HepG2 (cell line): ENCODE measurements at regions not wholly inside any gene's neighbourhood (a gene's known extent, or its start where the extent isn't known, plus 50 kb on each side); places are given as distances from the start of the nearest gene placed in this dataset.

Source experiments
- ATAC-seq: fragments of 200-7000 bp; cut with Tn5 transposase; 3 replicates; pipeline ENCODE4 v1.9.1; 2020; ENCODE audit warnings: mild to moderate bottlenecking, moderate library complexity
- BruUV-seq: library from RNA; stranded (reverse); fragments of 400-500 nt; replicated peaks from 2 replicates; lab custom pipeline; 2021; lab: Mats Ljungman, UMichigan
- CTCF ChIA-PET: fragments of 300-600 bp; formaldehyde crosslinking; extraction: SDS; loops from one replicate; lab custom pipeline; 2021; ENCODE audit warnings: low total read pairs, inconsistent platforms, low intra/inter-chr PET ratio; lab: Yijun Ruan, JAX
- POLR2A ChIA-PET: fragments of 350-600 bp; sonication (Branson Sonifier 250); formaldehyde crosslinking; loops from one replicate; lab custom pipeline; 2020; ENCODE audit warnings: antibody characterized with exemption, inconsistent platforms; lab: Yijun Ruan, JAX
- DNase-seq: peaks from one replicate; pipeline ENCODE4 v3.0.0-alpha.2; 2015; ENCODE audit warnings: low spot score
- FAIRE-seq: peaks from 3 replicates; lab custom pipeline; 2011; peaks lifted over from hg19 to GRCh38; lab: Jason Lieb, UNC
- H2AFZ ChIP-seq: one replicate; pipeline ENCODE4 v1.6.1; 2011; ENCODE audit warnings: low read length, inconsistent platforms
- H3K27ac ChIP-seq: fragments of 300-600 bp; 3 replicates; pipeline ENCODE4 v1.8.0; 2011; ENCODE audit warnings: mixed run types, mild to moderate bottlenecking, mixed read lengths, low read length, inconsistent platforms; ENCODE audit not compliant: insufficient read depth; ENCODE audit errors: extremely low read length
- H3K27me3 ChIP-seq, 2 experiments: fragments of 200-600 bp in 1 of 2; 2 replicates in 1 of 2; 3 replicates in 1 of 2; pipeline versions ENCODE4 v1.6.0 to v1.8.0; 2011; ENCODE audit warnings: low read length in 2 of 2, mild to moderate bottlenecking in 2 of 2, moderate library complexity in 2 of 2, inconsistent platforms in 1 of 2; ENCODE audit not compliant: insufficient read depth in 2 of 2, control insufficient read depth in 1 of 2
- H3K36me3 ChIP-seq, 2 experiments: fragments of 200-600 bp in 1 of 2; replicated peaks in 1 of 2; 2 replicates in 1 of 2; 3 replicates in 1 of 2; pipeline versions ENCODE4 v1.5.1 to v1.8.0; 2011; ENCODE audit warnings: low read length in 2 of 2, inconsistent platforms in 1 of 2; ENCODE audit not compliant: insufficient read depth in 2 of 2, control insufficient read depth in 1 of 2
- H3K4me1 ChIP-seq: 2 replicates; pipeline ENCODE4 v1.5.1; 2012; ENCODE audit warnings: low read length, inconsistent platforms; ENCODE audit not compliant: insufficient read depth
- H3K4me2 ChIP-seq: 2 replicates; pipeline ENCODE4 v1.6.0; 2011; ENCODE audit warnings: low read depth, low read length, inconsistent platforms
- H3K4me3 ChIP-seq, 3 experiments: fragments of 200-600 bp in 1 of 3; sonication (generic), shearing (Covaris generic) in 1 of 3; replicated peaks in 1 of 3; 2 replicates each; pipeline ENCODE4 v1.5.1; 2011 to 2016; ENCODE audit warnings: low read length in 3 of 3, inconsistent platforms in 2 of 3, low read depth in 2 of 3, mild to moderate bottlenecking in 2 of 3, control low read depth in 1 of 3, mixed read lengths in 1 of 3; ENCODE audit not compliant: insufficient read depth in 1 of 3
- H3K79me2 ChIP-seq: one replicate; pipeline ENCODE4 v1.6.1; 2011; ENCODE audit warnings: low read length, inconsistent platforms; ENCODE audit not compliant: insufficient read depth
- H3K9ac ChIP-seq: 2 replicates; pipeline ENCODE4 v1.6.0; 2011; ENCODE audit warnings: mild to moderate bottlenecking, low read depth, low read length, inconsistent platforms; ENCODE audit not compliant: insufficient read depth
- H3K9me3 ChIP-seq: 2 replicates; pipeline ENCODE4 v1.5.1; 2012; ENCODE audit warnings: mild to moderate bottlenecking, low read length
- H4K20me1 ChIP-seq: 2 replicates; pipeline ENCODE4 v1.6.0; 2011; ENCODE audit warnings: inconsistent platforms, mild to moderate bottlenecking, low read length, moderate library complexity; ENCODE audit not compliant: insufficient read depth
- ARID4A ChIP-seq: sonication (generic); formaldehyde crosslinking; IDR thresholded peaks from 2 replicates; pipeline ENCODE4 v1.5.0; 2020; ENCODE audit warnings: mild to moderate bottlenecking, missing genetic modification reagents, borderline replicate concordance
- KLF6 ChIP-seq: IDR thresholded peaks from 2 replicates; pipeline ENCODE4 v1.8.0; 2016; ENCODE audit warnings: missing biosample characterization, missing genetic modification reagents
- MAFF ChIP-seq: IDR thresholded peaks from 2 replicates; pipeline ENCODE4 v1.6.1; 2011; ENCODE audit warnings: low read depth, low read length, improper control_type of control experiment
- MAFK ChIP-seq, 2 experiments: IDR thresholded peaks in 1 of 2; conservative IDR thresholded peaks in 1 of 2; 2 replicates each; pipeline ENCODE4 v1.6.1; 2011; ENCODE audit warnings: improper control_type of control experiment in 2 of 2, low read length in 2 of 2
- RNF219 ChIP-seq: sonication (generic); formaldehyde crosslinking; IDR thresholded peaks from 2 replicates; pipeline ENCODE4 v1.5.0; 2020; ENCODE audit warnings: mild to moderate bottlenecking, missing genetic modification reagents
- TFAP4 ChIP-seq: sonication (generic); IDR thresholded peaks from 2 replicates; pipeline ENCODE4 v1.6.1; 2016; ENCODE audit warnings: low read depth, borderline replicate concordance
- ZNF121 ChIP-seq: sonication (generic); formaldehyde crosslinking; IDR thresholded peaks from 2 replicates; pipeline ENCODE4 v1.5.0; 2020; ENCODE audit warnings: mild to moderate bottlenecking, missing genetic modification reagents
- ZNF350 ChIP-seq: sonication (generic); formaldehyde crosslinking; IDR thresholded peaks from 2 replicates; pipeline ENCODE4 v1.4.0; 2020; ENCODE audit warnings: mild to moderate bottlenecking, low read depth, missing genetic modification reagents, borderline replicate concordance
- ZNF468 ChIP-seq: sonication (generic); formaldehyde crosslinking; IDR thresholded peaks from 2 replicates; pipeline ENCODE4 v1.8.0; 2022; ENCODE audit warnings: mild to moderate bottlenecking, moderate library complexity, missing genetic modification reagents
- ZNF720 ChIP-seq: sonication (generic); formaldehyde crosslinking; IDR thresholded peaks from 2 replicates; pipeline ENCODE4 v1.4.0; 2020; ENCODE audit warnings: missing genetic modification reagents
- WGBS: methylation state at CpG from one replicate; pipeline ENCODE4 v1.1.6; 2017; ENCODE audit warnings: low lambda C conversion rate; 5-methylcytosine and 5-hydroxymethylcytosine counted together
- in situ Hi-C: cut with HindIII; loops from 2 replicates; pipeline ENCODE4 v1.10.0; 2017; ENCODE audit warnings: low pct_unique_long_range_greater_than_20kb; ENCODE audit not compliant: extremely low pct_ligation_motif_present
- intact Hi-C: fragments of 100-400 bp; cut with micrococcal nuclease; formaldehyde crosslinking; loops from one replicate; pipeline ENCODE4 v1.10.0; 2022; ENCODE audit not compliant: unreplicated experiment

- Histone ChIP-seq H3K4me2 (no peak overlapping the region), H3K4me1 (no peaks in the 10 kb centered on the region), H3K9me3 (peaks cover 28% of the 10 kb centered on the region; the same call in 1 of the 2 replicates), H3K27ac (no peak overlapping the region), H3K36me3 (no peaks in the 10 kb centered on the region), H3K4me3 (no peak overlapping the region), H3K9ac (no peak overlapping the region), H4K20me1 (no peaks in the 10 kb centered on the region), H2AFZ (no peak overlapping the region), H3K27me3 (no peaks in the 10 kb centered on the region), H3K79me2 (no peaks in the 10 kb centered on the region)
- CTCF ChIA-PET = no interaction called here
- POLR2A ChIA-PET = no interaction called here
- WGBS = 0% methylated on average over 1 of the region's 1 CpG
- TF ChIP-seq MAFK (conservative IDR thresholded peaks at IDR 0.05 in 1 of 2, IDR thresholded peaks at IDR 0.05 in 1 of 2; ENCODE audit: low read length in 2 of 2) (peak; percentile 66 to 71), MAFF (peak; percentile 64; the same call in 1 of the 2 replicates), KLF6 (CRISPR knock-in tag) (no peak)
- intact Hi-C loops (no loop called here), in situ Hi-C loops (no loop called here)
- no TSS peak for BruUV-seq
- no peak for ATAC-seq
- FAIRE-seq = no peak
- no peak for DNase-seq
Observed at GRCh38 chr3:107172411-107172810, 204.8 kb upstream of the CCDC54 start.

GRCh38 chr3:107184375-107184774 lies 192.9 kb upstream of the CCDC54 start:
- intact Hi-C loops (no loop called here), in situ Hi-C loops (no loop called here)
- Histone ChIP-seq H3K4me3 (no peak overlapping the region), H3K9ac (no peak overlapping the region), H2AFZ (no peak overlapping the region), H4K20me1 (no peaks in the 10 kb centered on the region), H3K4me1 (no peaks in the 10 kb centered on the region), H3K79me2 (no peaks in the 10 kb centered on the region), H3K27me3 (no peaks in the 10 kb centered on the region), H3K4me2 (no peak overlapping the region), H3K36me3 (no peaks in the 10 kb centered on the region), H3K27ac (no peak overlapping the region), H3K9me3 (no peaks in the 10 kb centered on the region)
- CTCF ChIA-PET = no interaction called here
- no TSS peak for BruUV-seq
- no peak for FAIRE-seq
- POLR2A ChIA-PET = no interaction called here
- no peak for DNase-seq
- 0% methylated on average over 2 of the region's 2 CpGs for WGBS
- ATAC-seq = no peak
- TF ChIP-seq ZNF350 (CRISPR knock-in tag) (no peak), ZNF468 (CRISPR knock-in tag) (no peak), ARID4A (CRISPR knock-in tag) (no peak), ZNF720 (CRISPR knock-in tag) (no peak), ZNF121 (CRISPR knock-in tag) (no peak), RNF219 (CRISPR knock-in tag) (no peak), TFAP4 (no peak)
